Endodermal cell (in vitro differentiated cells): ENCODE measurements at regions not wholly inside any gene's neighbourhood (a gene's known extent, or its start where the extent isn't known, plus 50 kb on each side); places are given as distances from the start of the nearest gene placed in this dataset.

Source experiments
- DNase-seq: peaks from one replicate; pipeline ENCODE4 v3.0.0-alpha.2; 2017
- H3K27ac ChIP-seq: 2 replicates; pipeline ENCODE4 v1.5.1; 2013; ENCODE audit warnings: mild to moderate bottlenecking, low read depth, low read length, moderate library complexity
- H3K27me3 ChIP-seq: 2 replicates; pipeline ENCODE4 v1.6.1; 2013; ENCODE audit warnings: mild to moderate bottlenecking, low read length, moderate library complexity; ENCODE audit not compliant: insufficient read depth, control insufficient read depth, poor library complexity, severe bottlenecking
- H3K36me3 ChIP-seq: 2 replicates; pipeline ENCODE4 v1.7.0; 2013; ENCODE audit warnings: mild to moderate bottlenecking, low read length, moderate library complexity; ENCODE audit not compliant: control insufficient read depth, insufficient read depth
- H3K4me1 ChIP-seq: one replicate; pipeline ENCODE4 v1.7.0; 2013; ENCODE audit warnings: low read length; ENCODE audit not compliant: control insufficient read depth, insufficient read depth
- H3K4me3 ChIP-seq: 2 replicates; pipeline ENCODE4 v1.5.1; 2013; ENCODE audit warnings: mild to moderate bottlenecking, low read length, moderate library complexity
- H3K9ac ChIP-seq: 2 replicates; pipeline ENCODE4 v1.6.1; 2013; ENCODE audit warnings: mild to moderate bottlenecking, low read length, moderate library complexity; ENCODE audit not compliant: poor library complexity, severe bottlenecking; ENCODE audit errors: extremely low read depth
- H3K9me3 ChIP-seq: 2 replicates; pipeline ENCODE4 v1.6.1; 2013; ENCODE audit warnings: mild to moderate bottlenecking, low read length, moderate library complexity; ENCODE audit not compliant: control insufficient read depth
- H3K27ac Mint-ChIP-seq: 2 replicates; pipeline ENCODE4 v1.8.0; 2020; ENCODE audit warnings: mixed read lengths
- H3K27me3 Mint-ChIP-seq: 2 replicates; pipeline ENCODE4 v1.8.0; 2021; ENCODE audit warnings: mild to moderate bottlenecking, mixed read lengths; ENCODE audit not compliant: insufficient read depth
- H3K36me3 Mint-ChIP-seq: 2 replicates; pipeline ENCODE4 v1.8.0; 2020; ENCODE audit warnings: low read depth, mixed read lengths
- H3K4me1 Mint-ChIP-seq: 2 replicates; pipeline ENCODE4 v1.8.0; 2020; ENCODE audit warnings: mixed read lengths
- H3K4me3 Mint-ChIP-seq: 2 replicates; pipeline ENCODE4 v1.8.0; 2020; ENCODE audit warnings: mild to moderate bottlenecking, moderate library complexity, mixed read lengths
- H3K9me3 Mint-ChIP-seq: 2 replicates; pipeline ENCODE4 v1.8.0; 2020; ENCODE audit warnings: mild to moderate bottlenecking, mixed read lengths
- WGBS, 2 experiments: methylation state at CpG; one replicate each; pipeline versions ENCODE4 v1.1.5 to v1.1.7; 2013; ENCODE audit warnings: missing lambda C conversion rate in 2 of 2, mixed read lengths in 1 of 2; ENCODE audit not compliant: insufficient coverage in 1 of 2, insufficient read length in 1 of 2; 5-methylcytosine and 5-hydroxymethylcytosine counted together
- TF ChIP-seq, protein P1 (sequence below): fragments of 200-600 bp; sonication (generic); conservative IDR thresholded peaks from 2 replicates; pipeline ENCODE4 v1.5.0; 2021; ENCODE audit warnings: antibody characterized with exemption, mild to moderate bottlenecking

DNA sequence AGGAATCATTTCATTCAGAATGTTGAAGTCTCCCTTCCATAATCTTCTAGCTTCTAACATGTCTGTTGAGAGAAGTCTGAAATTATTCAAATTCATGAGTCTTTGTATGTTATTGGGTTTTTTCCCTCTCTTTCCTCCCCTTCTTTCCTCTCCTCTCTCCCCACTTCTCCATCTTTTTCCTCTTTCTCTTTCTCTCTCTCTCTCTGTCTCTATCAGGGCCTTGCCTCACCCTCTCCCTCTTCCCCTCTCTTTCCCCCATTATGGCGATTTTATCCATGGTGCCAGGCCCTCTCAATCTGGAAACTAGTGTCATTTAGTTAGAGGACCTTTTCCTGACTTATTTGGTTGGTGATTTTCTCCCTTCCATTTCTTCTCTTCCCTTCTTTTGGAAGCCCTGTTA is 147.3 kb downstream of the SST start:
- no peaks in the 10 kb centered on the region for H3K9me3 ChIP-seq
- peaks cover 10% of the 10 kb centered on the region for H3K4me1 Mint-ChIP-seq
- H3K4me3 ChIP-seq: no peak overlapping the region
- no peak for DNase-seq
- no peaks in the 10 kb centered on the region for H3K27me3 ChIP-seq
- H3K9me3 Mint-ChIP-seq: no peaks in the 10 kb centered on the region
- H3K27ac ChIP-seq: no peak overlapping the region
- no peak overlapping the region for H3K9ac ChIP-seq
- peaks cover 2% of the 10 kb centered on the region for H3K4me1 ChIP-seq
- H3K36me3 Mint-ChIP-seq: no peaks in the 10 kb centered on the region
- whole genome bisulfite sequencing, 2 experiments: 100% methylated on average over 1 of the region's 1 CpG
- no peak overlapping the region for H3K27ac Mint-ChIP-seq
- no peaks in the 10 kb centered on the region for H3K36me3 ChIP-seq
- TF ChIP-seq, protein P1, sequence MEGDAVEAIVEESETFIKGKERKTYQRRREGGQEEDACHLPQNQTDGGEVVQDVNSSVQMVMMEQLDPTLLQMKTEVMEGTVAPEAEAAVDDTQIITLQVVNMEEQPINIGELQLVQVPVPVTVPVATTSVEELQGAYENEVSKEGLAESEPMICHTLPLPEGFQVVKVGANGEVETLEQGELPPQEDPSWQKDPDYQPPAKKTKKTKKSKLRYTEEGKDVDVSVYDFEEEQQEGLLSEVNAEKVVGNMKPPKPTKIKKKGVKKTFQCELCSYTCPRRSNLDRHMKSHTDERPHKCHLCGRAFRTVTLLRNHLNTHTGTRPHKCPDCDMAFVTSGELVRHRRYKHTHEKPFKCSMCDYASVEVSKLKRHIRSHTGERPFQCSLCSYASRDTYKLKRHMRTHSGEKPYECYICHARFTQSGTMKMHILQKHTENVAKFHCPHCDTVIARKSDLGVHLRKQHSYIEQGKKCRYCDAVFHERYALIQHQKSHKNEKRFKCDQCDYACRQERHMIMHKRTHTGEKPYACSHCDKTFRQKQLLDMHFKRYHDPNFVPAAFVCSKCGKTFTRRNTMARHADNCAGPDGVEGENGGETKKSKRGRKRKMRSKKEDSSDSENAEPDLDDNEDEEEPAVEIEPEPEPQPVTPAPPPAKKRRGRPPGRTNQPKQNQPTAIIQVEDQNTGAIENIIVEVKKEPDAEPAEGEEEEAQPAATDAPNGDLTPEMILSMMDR: no peak
- H3K27me3 Mint-ChIP-seq: no peaks in the 10 kb centered on the region
- H3K4me3 Mint-ChIP-seq: no peak overlapping the region

DNA sequence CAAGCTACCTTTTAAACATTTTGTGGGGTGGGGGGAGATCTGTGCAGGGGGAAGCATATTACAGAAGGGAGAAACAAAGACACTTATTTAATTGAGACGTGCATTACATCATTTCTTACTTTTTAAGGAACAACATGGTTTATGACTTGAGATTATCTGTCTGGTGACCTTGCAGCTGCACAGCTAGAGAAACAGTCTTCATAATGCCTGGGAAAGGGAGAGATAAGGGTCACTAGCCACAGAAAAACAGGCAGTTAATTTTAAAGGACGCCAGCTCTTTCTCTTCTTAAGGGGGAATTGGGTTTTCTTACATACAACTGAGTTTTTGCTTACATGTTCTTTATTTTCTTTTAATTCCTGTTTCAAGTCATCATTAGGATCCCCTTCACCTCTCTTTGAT is 147.9 kb downstream of the SST start:
- H3K4me1 ChIP-seq: peaks cover 2% of the 10 kb centered on the region
- H3K36me3 ChIP-seq: no peaks in the 10 kb centered on the region
- H3K9me3 ChIP-seq: no peaks in the 10 kb centered on the region
- no peaks in the 10 kb centered on the region for H3K27me3 ChIP-seq
- H3K4me3 Mint-ChIP-seq: no peak overlapping the region
- DNase-seq: no peak
- no peaks in the 10 kb centered on the region for H3K9me3 Mint-ChIP-seq
- H3K27ac ChIP-seq: no peak overlapping the region
- no peak overlapping the region for H3K9ac ChIP-seq
- H3K27ac Mint-ChIP-seq: no peak overlapping the region
- TF ChIP-seq, protein P1: no peak
- no peak overlapping the region for H3K4me3 ChIP-seq
- WGBS, 2 experiments: 91 to 97% methylated on average over 1 to 2 of the region's 2 CpGs
- H3K27me3 Mint-ChIP-seq: no peaks in the 10 kb centered on the region
- peaks cover 10% of the 10 kb centered on the region for H3K4me1 Mint-ChIP-seq
- H3K36me3 Mint-ChIP-seq: no peaks in the 10 kb centered on the region

GRCh38 chr3:187521546-187521945 is 148.6 kb downstream of the SST start:
- no peaks in the 10 kb centered on the region for H3K27me3 ChIP-seq
- no peaks in the 10 kb centered on the region for H3K9me3 Mint-ChIP-seq
- no peaks in the 10 kb centered on the region for H3K9me3 ChIP-seq
- H3K27ac Mint-ChIP-seq: no peak overlapping the region
- H3K4me3 ChIP-seq: no peak overlapping the region
- DNase-seq: no peak
- TF ChIP-seq, protein P1: no peak
- WGBS, 2 experiments: 92% methylated on average over 1 of the region's 2 CpGs; no CpG with 5 or more reads in 1 of the 2 experiments
- no peaks in the 10 kb centered on the region for H3K36me3 ChIP-seq
- H3K36me3 Mint-ChIP-seq: no peaks in the 10 kb centered on the region
- no peak overlapping the region for H3K4me3 Mint-ChIP-seq
- H3K27me3 Mint-ChIP-seq: no peaks in the 10 kb centered on the region
- no peak overlapping the region for H3K9ac ChIP-seq
- no peak overlapping the region for H3K27ac ChIP-seq
- peaks cover 2% of the 10 kb centered on the region for H3K4me1 ChIP-seq
- peaks cover 10% of the 10 kb centered on the region for H3K4me1 Mint-ChIP-seq
